RWPE2 (cell line): ENCODE measurements at regions not wholly inside any gene's neighbourhood (a gene's known extent, or its start where the extent isn't known, plus 50 kb on each side); places are given as distances from the start of the nearest gene placed in this dataset.

ENCODE experiments used
- ATAC-seq: fragments of 200-7000 bp; cut with Tn5 transposase; 3 replicates; pipeline ENCODE4 v1.9.1; 2021; ENCODE audit warnings: low read depth
- DNase-seq: peaks from one replicate; pipeline ENCODE4 v3.0.0-alpha.2; 2020; ENCODE audit warnings: low spot score
- H3K27ac ChIP-seq: fragments of 450-650 bp; 2 replicates; pipeline ENCODE4 v1.5.1; 2017; ENCODE audit warnings: mild to moderate bottlenecking; ENCODE audit not compliant: poor library complexity, severe bottlenecking
- H3K27me3 ChIP-seq: fragments of 250-450 bp; sonication (Bioruptor Pico); 2 replicates; pipeline ENCODE4 v1.5.1; 2021; ENCODE audit warnings: mild to moderate bottlenecking, moderate library complexity; ENCODE audit not compliant: insufficient read depth, poor library complexity, severe bottlenecking
- H3K36me3 ChIP-seq: fragments of 250-450 bp; sonication (Bioruptor Pico); 2 replicates; pipeline ENCODE4 v1.5.1; 2020; ENCODE audit warnings: low read depth, mild to moderate bottlenecking, moderate library complexity
- H3K4me1 ChIP-seq: fragments of 250-450 bp; sonication (Bioruptor Pico); 2 replicates; pipeline ENCODE4 v1.5.1; 2021; ENCODE audit warnings: mild to moderate bottlenecking, moderate library complexity; ENCODE audit not compliant: insufficient read depth, poor library complexity, severe bottlenecking
- H3K4me3 ChIP-seq: fragments of 250-450 bp; sonication (Bioruptor Pico); 2 replicates; pipeline ENCODE4 v1.5.1; 2021; ENCODE audit warnings: mild to moderate bottlenecking, moderate library complexity; ENCODE audit not compliant: severe bottlenecking
- H3K9me3 ChIP-seq: fragments of 250-450 bp; sonication (Bioruptor Pico); 2 replicates; pipeline ENCODE4 v1.5.1; 2021; ENCODE audit warnings: mild to moderate bottlenecking, moderate library complexity; ENCODE audit not compliant: severe bottlenecking
- CTCF ChIP-seq: fragments of 450-650 bp; IDR thresholded peaks from one replicate; pipeline ENCODE4 v1.5.1; 2017; ENCODE audit warnings: mild to moderate bottlenecking, moderate library complexity; ENCODE audit not compliant: poor library complexity, severe bottlenecking

- H3K27me3 ChIP-seq, result no peaks in the 10 kb centered on the region
- peak overlapping the region; percentile 62 for H3K27ac ChIP-seq
- ATAC-seq, result peak; percentile 84
- no peaks in the 10 kb centered on the region for H3K9me3 ChIP-seq
- no peak for TF ChIP-seq CTCF
- peaks cover 45% of the 10 kb centered on the region for H3K4me1 ChIP-seq
- H3K36me3 ChIP-seq, result no peaks in the 10 kb centered on the region
- no peak overlapping the region for H3K4me3 ChIP-seq
- no peak for DNase-seq
Observed at GRCh38 chr17:69812240-69812837, 262.7 kb upstream of the KCNJ16 start.

GRCh38 chr17:69814031-69814430, 261.0 kb upstream of the KCNJ16 start:
- no peaks in the 10 kb centered on the region for H3K36me3 ChIP-seq
- DNase-seq (no peak), ATAC-seq (no peak)
- peaks cover 39% of the 10 kb centered on the region for H3K4me1 ChIP-seq
- H3K27me3 ChIP-seq, result no peaks in the 10 kb centered on the region
- no peak overlapping the region for H3K4me3 ChIP-seq
- H3K9me3 ChIP-seq, result no peaks in the 10 kb centered on the region
- peak overlapping the region; percentile 62 for H3K27ac ChIP-seq
- TF ChIP-seq CTCF, result no peak

GRCh38 chr17:69815406-69815805, 259.6 kb upstream of the KCNJ16 start:
- Histone ChIP-seq H3K36me3 (no peaks in the 10 kb centered on the region), H3K4me3 (no peak overlapping the region), H3K27ac (no peak overlapping the region), H3K27me3 (no peaks in the 10 kb centered on the region), H3K9me3 (no peaks in the 10 kb centered on the region), H3K4me1 (peaks cover 29% of the 10 kb centered on the region)
- DNase-seq (no peak), ATAC-seq (no peak)
- TF ChIP-seq CTCF, result no peak

- no peaks in the 10 kb centered on the region for H3K36me3 ChIP-seq
- H3K4me1 ChIP-seq, result peaks cover 8% of the 10 kb centered on the region
- no peaks in the 10 kb centered on the region for H3K9me3 ChIP-seq
- ATAC-seq, result no peak
- H3K27me3 ChIP-seq, result no peaks in the 10 kb centered on the region
- TF ChIP-seq CTCF, result no peak
- no peak for DNase-seq
- H3K4me3 ChIP-seq, result no peak overlapping the region
- H3K27ac ChIP-seq, result no peak overlapping the region
Observed at GRCh38 chr17:69818467-69818866, 256.6 kb upstream of the KCNJ16 start.

GRCh38 chr17:69819316-69820087, 255.5 kb upstream of the KCNJ16 start:
- Histone ChIP-seq H3K27ac (no peak overlapping the region), H3K27me3 (no peaks in the 10 kb centered on the region), H3K4me1 (no peaks in the 10 kb centered on the region), H3K4me3 (no peak overlapping the region), H3K36me3 (no peaks in the 10 kb centered on the region), H3K9me3 (no peaks in the 10 kb centered on the region)
- ATAC-seq (no peak), DNase-seq (no peak)
- TF ChIP-seq CTCF, result no peak
